ENCODE measurements at regions not wholly inside any gene's neighbourhood (a gene's known extent, or its start where the extent isn't known, plus 50 kb on each side); places are given as distances from the start of the nearest gene placed in this dataset.

DNA sequence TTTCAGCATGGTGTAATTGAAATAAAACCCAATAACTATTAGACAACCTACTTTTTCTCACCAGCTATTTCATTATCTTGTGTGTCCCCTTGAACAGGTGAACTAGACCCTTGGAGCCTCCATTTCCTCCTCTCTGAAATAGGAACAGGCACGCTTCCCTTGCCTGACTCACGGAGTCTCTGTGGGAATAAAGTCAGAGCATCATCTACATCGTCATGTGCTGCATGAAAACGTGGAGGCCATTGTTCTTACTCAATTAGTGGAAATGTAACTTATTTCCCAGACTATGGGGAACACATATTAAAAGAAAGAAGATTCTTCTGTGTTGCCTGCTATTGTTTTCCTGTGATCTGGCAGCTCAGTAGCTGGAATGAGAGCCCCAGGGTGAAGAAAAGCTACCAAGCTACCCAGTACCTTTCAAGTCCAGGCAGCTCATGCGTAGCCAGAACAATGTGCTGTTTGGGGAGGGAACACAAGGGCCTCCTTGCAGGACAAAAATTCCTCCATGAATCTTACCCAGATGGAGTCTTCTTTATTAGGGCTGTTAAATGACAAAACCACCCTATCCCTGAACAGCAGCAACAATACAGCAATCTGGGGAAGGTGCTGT is 59.8 kb downstream of the SOX11 start:
- ATAC-seq (no peak), DNase-seq (no peak)
- CTCF ChIA-PET = no interaction called here
- no peaks in the 10 kb centered on the region for H3K4me1 Mint-ChIP-seq (ENCODE audit: low read depth)
- H3K27me3 Mint-ChIP-seq (ENCODE audit: low read depth) = no peaks in the 10 kb centered on the region
- POLR2A ChIA-PET = no interaction called here
- H3K4me3 Mint-ChIP-seq = no peak overlapping the region
- no peak overlapping the region for H3K27ac Mint-ChIP-seq
- no peaks in the 10 kb centered on the region for H3K9me3 Mint-ChIP-seq (ENCODE audit: insufficient read depth)
- no peaks in the 10 kb centered on the region for H3K36me3 Mint-ChIP-seq (ENCODE audit: low read depth)

DNA sequence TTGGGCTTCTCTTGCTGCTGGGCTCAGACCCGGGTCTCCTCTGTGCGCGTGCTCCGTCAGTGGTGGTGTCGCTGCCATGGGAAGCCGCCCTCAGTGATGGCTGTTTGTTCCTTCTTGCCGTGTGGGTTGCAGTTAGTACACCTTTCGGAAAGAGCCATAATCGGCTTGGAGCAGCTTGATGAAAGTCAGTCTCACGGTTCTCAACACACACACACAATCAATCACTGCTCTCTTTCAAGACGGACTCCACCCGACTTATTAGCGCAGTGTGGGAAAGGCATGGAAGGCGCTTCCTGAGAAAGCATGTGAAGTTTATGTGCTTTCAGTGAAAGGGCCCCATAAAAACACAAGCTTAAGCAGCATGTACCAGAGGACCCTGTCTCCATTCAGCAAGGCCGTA is 64.1 kb downstream of the SOX11 start:
- ChIA-PET POLR2A (no interaction called here), CTCF (no interaction called here)
- Mint-ChIP-seq H3K27me3 (ENCODE audit: low read depth) (no peaks in the 10 kb centered on the region), H3K4me3 (no peak overlapping the region), H3K4me1 (ENCODE audit: low read depth) (no peaks in the 10 kb centered on the region), H3K9me3 (ENCODE audit: insufficient read depth) (no peaks in the 10 kb centered on the region), H3K36me3 (ENCODE audit: low read depth) (no peaks in the 10 kb centered on the region), H3K27ac (no peak overlapping the region)
- ATAC-seq = no peak
- no peak for DNase-seq

GRCh38 chr2:5758346-5758745 is 66.2 kb downstream of the SOX11 start:
- POLR2A ChIA-PET = no interaction called here
- DNase-seq (no peak), ATAC-seq (no peak)
- CTCF ChIA-PET = no interaction called here
- Mint-ChIP-seq H3K9me3 (ENCODE audit: insufficient read depth) (no peaks in the 10 kb centered on the region), H3K36me3 (ENCODE audit: low read depth) (no peaks in the 10 kb centered on the region), H3K27ac (no peak overlapping the region), H3K27me3 (ENCODE audit: low read depth) (no peaks in the 10 kb centered on the region), H3K4me1 (ENCODE audit: low read depth) (no peaks in the 10 kb centered on the region), H3K4me3 (no peak overlapping the region)

DNA sequence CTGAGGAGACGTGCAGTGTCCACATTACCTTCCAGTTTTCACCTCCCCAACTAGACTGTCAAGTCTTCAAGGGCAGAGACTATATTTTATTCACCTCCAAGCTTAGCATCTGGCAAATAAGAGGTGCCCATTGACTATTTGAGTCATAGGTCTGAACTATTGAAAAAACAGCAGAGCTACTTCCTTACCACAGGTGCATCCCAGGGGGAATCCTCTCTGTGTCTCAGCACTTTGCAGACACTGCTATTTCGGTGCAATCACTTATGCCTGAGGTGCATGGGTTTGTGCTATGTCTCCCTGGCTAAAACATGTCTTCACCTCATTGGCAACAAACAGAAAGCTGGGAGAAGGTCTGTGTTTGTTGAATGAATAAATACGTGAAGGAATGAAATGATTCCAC is 67.8 kb downstream of the SOX11 start:
- no peak for DNase-seq
- Mint-ChIP-seq H3K27ac (no peak overlapping the region), H3K4me3 (no peak overlapping the region), H3K4me1 (ENCODE audit: low read depth) (no peaks in the 10 kb centered on the region), H3K27me3 (ENCODE audit: low read depth) (no peaks in the 10 kb centered on the region), H3K36me3 (ENCODE audit: low read depth) (no peaks in the 10 kb centered on the region), H3K9me3 (ENCODE audit: insufficient read depth) (no peaks in the 10 kb centered on the region)
- ChIA-PET POLR2A (no interaction called here), CTCF (interaction anchor here (0.6 kb wide), 1 partner anchor 774 kb away, joined by 3 read pairs; no protein-coding TSS in a partner anchor)
- ATAC-seq = no peak

- POLR2A ChIA-PET = no interaction called here
- Mint-ChIP-seq H3K27me3 (ENCODE audit: low read depth) (no peaks in the 10 kb centered on the region), H3K9me3 (ENCODE audit: insufficient read depth) (no peaks in the 10 kb centered on the region), H3K36me3 (ENCODE audit: low read depth) (no peaks in the 10 kb centered on the region), H3K27ac (no peak overlapping the region), H3K4me3 (no peak overlapping the region), H3K4me1 (ENCODE audit: low read depth) (no peaks in the 10 kb centered on the region)
- ATAC-seq (no peak), DNase-seq (no peak)
- CTCF ChIA-PET = no interaction called here
Measured at GRCh38 chr2:5763531-5763930, 71.3 kb downstream of the SOX11 start.

DNA sequence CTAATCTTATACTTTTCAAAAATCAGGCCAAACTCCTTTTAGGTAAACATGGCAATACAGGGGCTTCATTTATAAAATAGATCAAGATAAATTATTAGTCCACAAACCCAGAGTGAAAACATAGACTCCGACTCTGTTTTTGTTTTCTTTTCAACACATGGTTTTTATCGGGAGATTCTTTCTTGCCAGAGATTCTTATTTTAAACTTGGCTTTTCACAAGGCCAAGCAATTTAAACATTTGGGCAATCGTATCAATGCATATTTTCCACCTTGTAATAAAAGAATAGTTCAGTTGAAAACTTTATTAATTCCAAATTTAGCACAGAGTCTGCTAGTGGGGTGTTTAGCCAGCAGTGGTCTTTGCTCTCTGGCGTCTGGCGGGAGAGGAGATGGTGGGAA is 71.9 kb downstream of the SOX11 start:
- H3K27me3 Mint-ChIP-seq (ENCODE audit: low read depth) = no peaks in the 10 kb centered on the region
- H3K27ac Mint-ChIP-seq = no peak overlapping the region
- ChIA-PET CTCF (no interaction called here), POLR2A (no interaction called here)
- no peaks in the 10 kb centered on the region for H3K4me1 Mint-ChIP-seq (ENCODE audit: low read depth)
- H3K9me3 Mint-ChIP-seq (ENCODE audit: insufficient read depth) = no peaks in the 10 kb centered on the region
- H3K4me3 Mint-ChIP-seq = no peak overlapping the region
- DNase-seq = no peak
- no peak for ATAC-seq
- H3K36me3 Mint-ChIP-seq (ENCODE audit: low read depth) = no peaks in the 10 kb centered on the region

GRCh38 chr2:5766056-5766455 is 73.9 kb downstream of the SOX11 start:
- no peak for ATAC-seq
- ChIA-PET POLR2A (no interaction called here), CTCF (no interaction called here)
- DNase-seq = no peak
- Mint-ChIP-seq H3K4me3 (no peak overlapping the region), H3K4me1 (ENCODE audit: low read depth) (no peaks in the 10 kb centered on the region), H3K27ac (no peak overlapping the region), H3K9me3 (ENCODE audit: insufficient read depth) (no peaks in the 10 kb centered on the region), H3K36me3 (ENCODE audit: low read depth) (no peaks in the 10 kb centered on the region), H3K27me3 (ENCODE audit: low read depth) (no peaks in the 10 kb centered on the region)

DNA sequence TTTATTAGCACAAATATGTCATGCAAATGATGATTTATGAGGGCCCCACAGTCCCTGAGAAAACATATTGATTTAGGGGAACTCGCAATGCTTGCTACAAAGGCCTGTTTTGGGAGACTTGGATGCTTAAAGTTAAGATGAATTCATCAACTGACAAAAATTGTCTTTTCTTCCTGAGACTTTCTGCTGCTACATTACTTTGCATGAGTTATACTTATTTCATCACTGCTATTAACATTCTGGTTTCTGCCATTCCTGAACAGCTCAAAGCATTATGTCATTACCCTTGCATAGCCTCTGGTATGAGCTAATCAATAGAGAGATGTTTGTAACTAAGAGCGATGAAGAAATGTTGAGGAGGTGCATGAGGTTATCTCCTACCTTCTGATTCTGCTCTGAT is 74.4 kb downstream of the SOX11 start:
- Mint-ChIP-seq H3K27ac (no peak overlapping the region), H3K4me1 (ENCODE audit: low read depth) (no peaks in the 10 kb centered on the region), H3K9me3 (ENCODE audit: insufficient read depth) (no peaks in the 10 kb centered on the region), H3K27me3 (ENCODE audit: low read depth) (no peaks in the 10 kb centered on the region), H3K36me3 (ENCODE audit: low read depth) (no peaks in the 10 kb centered on the region), H3K4me3 (no peak overlapping the region)
- no peak for ATAC-seq
- DNase-seq = no peak
- CTCF ChIA-PET = no interaction called here
- POLR2A ChIA-PET = no interaction called here

DNA sequence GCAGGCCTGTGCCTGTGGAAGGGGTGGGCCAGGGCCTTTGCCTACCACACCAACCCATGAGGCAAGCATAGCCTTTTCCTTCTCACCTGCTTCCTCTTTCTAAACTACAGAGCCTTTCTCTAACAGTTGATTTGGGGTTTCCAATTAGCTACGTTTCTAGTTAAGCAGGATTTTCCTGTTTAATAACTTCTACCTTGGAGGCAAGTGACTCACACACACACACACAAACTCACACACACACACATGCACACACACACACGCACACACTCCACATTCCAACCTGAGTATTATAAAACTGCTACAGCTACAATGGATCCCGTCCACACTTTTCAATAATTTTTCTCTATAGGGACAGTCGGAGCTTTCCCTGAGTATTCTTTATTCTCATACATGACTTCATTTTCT is 84.9 kb downstream of the SOX11 start:
- no peaks in the 10 kb centered on the region for H3K9me3 Mint-ChIP-seq (ENCODE audit: insufficient read depth)
- no peaks in the 10 kb centered on the region for H3K27me3 Mint-ChIP-seq (ENCODE audit: low read depth)
- no peak overlapping the region for H3K27ac Mint-ChIP-seq
- CTCF ChIA-PET = no interaction called here
- no peaks in the 10 kb centered on the region for H3K4me1 Mint-ChIP-seq (ENCODE audit: low read depth)
- ATAC-seq = no peak
- H3K4me3 Mint-ChIP-seq = no peak overlapping the region
- no peaks in the 10 kb centered on the region for H3K36me3 Mint-ChIP-seq (ENCODE audit: low read depth)
- POLR2A ChIA-PET = no interaction called here
- no peak for DNase-seq

DNA sequence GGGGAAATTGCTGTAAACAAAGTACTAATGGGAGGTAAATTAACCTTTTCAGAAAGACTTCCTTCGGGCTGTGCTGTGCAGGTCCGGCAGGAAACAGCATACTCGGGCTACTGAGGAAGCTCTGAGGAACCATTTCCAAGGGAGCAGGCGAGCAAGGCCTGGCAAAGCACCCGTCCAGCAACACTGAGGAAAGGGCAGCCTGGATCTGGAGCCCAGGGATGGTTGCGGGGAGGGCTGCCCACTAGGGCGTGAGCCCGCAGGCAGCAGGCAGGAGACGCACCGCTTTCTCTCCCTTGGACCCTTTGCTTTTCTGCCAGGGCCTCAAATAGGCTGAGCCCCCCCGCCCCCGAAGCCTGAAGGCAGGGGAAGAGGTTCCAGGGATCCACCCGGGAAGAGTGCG is 89.5 kb downstream of the SOX11 start:
- DNase-seq = no peak
- CTCF ChIA-PET = no interaction called here

DNA sequence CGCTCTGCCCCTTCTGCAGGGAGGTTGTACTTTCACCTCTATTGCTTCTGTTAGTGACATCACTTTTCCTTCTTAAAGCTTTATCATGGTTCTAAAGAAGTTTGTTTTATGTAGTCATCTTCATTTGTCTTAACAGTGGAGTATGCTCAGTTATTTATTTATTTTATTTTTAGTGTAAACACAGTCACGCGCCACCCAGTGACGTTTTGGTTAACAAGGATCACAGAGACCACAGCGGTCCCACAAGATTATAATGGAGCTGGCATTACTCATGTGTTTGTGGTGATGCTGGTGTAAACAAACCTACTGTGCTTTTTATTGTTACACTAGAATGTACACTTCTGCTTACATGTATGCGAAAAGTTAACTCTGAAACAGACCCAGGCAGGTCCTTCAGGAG is 89.9 kb downstream of the SOX11 start:
- no peak for DNase-seq
- POLR2A ChIA-PET = no interaction called here
- H3K4me3 Mint-ChIP-seq = no peak overlapping the region
- H3K27me3 Mint-ChIP-seq (ENCODE audit: low read depth) = no peaks in the 10 kb centered on the region
- no peaks in the 10 kb centered on the region for H3K36me3 Mint-ChIP-seq (ENCODE audit: low read depth)
- CTCF ChIA-PET = no interaction called here
- no peak overlapping the region for H3K27ac Mint-ChIP-seq
- ATAC-seq = no peak
- no peaks in the 10 kb centered on the region for H3K4me1 Mint-ChIP-seq (ENCODE audit: low read depth)
- H3K9me3 Mint-ChIP-seq (ENCODE audit: insufficient read depth) = no peaks in the 10 kb centered on the region

More for the DNA sequence above, 89.5 kb downstream of the SOX11 start:
- Mint-ChIP-seq H3K27me3 (ENCODE audit: low read depth) (no peaks in the 10 kb centered on the region), H3K9me3 (ENCODE audit: insufficient read depth) (no peaks in the 10 kb centered on the region), H3K4me1 (ENCODE audit: low read depth) (no peaks in the 10 kb centered on the region), H3K27ac (no peak overlapping the region), H3K36me3 (ENCODE audit: low read depth) (no peaks in the 10 kb centered on the region), H3K4me3 (no peak overlapping the region)
- ATAC-seq = no peak
- POLR2A ChIA-PET = no interaction called here

DNA sequence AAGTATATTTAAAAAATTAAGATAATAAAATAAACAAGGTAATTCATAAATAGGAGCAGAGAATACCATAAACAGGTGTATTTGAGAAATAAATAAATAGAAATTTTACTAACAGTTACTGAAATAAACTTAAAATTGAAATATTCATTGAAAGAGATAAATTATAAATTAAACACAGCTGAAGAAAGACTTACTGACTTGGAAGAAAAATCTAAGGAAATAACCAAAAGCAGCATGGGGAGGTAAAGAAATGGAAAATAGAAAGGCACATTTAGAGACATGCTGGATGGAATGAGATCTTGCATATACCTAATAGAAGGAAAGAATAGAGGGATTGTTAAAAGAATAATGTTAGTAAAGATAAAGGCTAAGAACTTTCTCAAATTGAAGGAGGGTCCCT is 96.3 kb downstream of the SOX11 start:
- CTCF ChIA-PET = no interaction called here

DNA sequence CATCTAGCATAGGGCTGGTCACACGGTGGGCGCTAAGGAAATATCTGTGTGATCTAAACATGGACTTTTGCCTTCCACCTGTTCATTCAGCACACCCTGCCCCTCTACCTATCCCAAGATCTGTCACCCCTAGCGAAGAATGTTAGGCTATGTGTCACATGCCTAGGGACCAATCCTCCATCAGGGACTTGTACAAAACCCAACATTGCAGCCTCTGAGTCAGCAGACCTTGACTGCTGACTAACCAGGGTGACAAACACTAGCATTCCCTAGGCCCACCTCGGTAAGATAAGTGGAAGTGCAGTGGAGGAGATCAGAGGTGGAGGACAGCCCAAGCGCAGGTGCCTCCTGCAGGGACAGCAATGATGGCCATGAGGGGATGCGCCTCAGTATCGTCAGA is 99.2 kb downstream of the SOX11 start:
- ATAC-seq (no peak), DNase-seq (no peak)
- Mint-ChIP-seq H3K4me1 (ENCODE audit: low read depth) (no peaks in the 10 kb centered on the region), H3K36me3 (ENCODE audit: low read depth) (no peaks in the 10 kb centered on the region), H3K27me3 (ENCODE audit: low read depth) (no peaks in the 10 kb centered on the region), H3K27ac (no peak overlapping the region), H3K4me3 (no peak overlapping the region), H3K9me3 (ENCODE audit: insufficient read depth) (no peaks in the 10 kb centered on the region)
- ChIA-PET POLR2A (no interaction called here), CTCF (no interaction called here)

More for the DNA sequence above, 96.3 kb downstream of the SOX11 start:
- POLR2A ChIA-PET = no interaction called here
- no peak for DNase-seq
- Mint-ChIP-seq H3K27ac (no peak overlapping the region), H3K4me1 (ENCODE audit: low read depth) (no peaks in the 10 kb centered on the region), H3K9me3 (ENCODE audit: insufficient read depth) (no peaks in the 10 kb centered on the region), H3K4me3 (no peak overlapping the region), H3K27me3 (ENCODE audit: low read depth) (no peaks in the 10 kb centered on the region), H3K36me3 (ENCODE audit: low read depth) (no peaks in the 10 kb centered on the region)
- no peak for ATAC-seq

All from activated CD8-positive, alpha-beta T cell treated with anti-CD3 and anti-CD28 coated beads, Interleukin-2, amount 10 ng/mL, durations not matched to agents 7 days and 5 days (primary cell).